HG02759 (cell line): ENCODE measurements at regions not wholly inside any gene's neighbourhood (a gene's known extent, or its start where the extent isn't known, plus 50 kb on each side); places are given as distances from the start of the nearest gene placed in this dataset.

ENCODE experiments used
- ATAC-seq: cut with Tn5 transposase; IDR thresholded peaks from one replicate; pipeline ENCODE4 v1.9.1; 2021; ENCODE audit warnings: mild to moderate bottlenecking, moderate library complexity; ENCODE audit not compliant: unreplicated experiment

- no peak for ATAC-seq
These were observed 207.0 kb upstream of the ZNF507 start for GRCh38 chr19:32138416-32138815.

GRCh38 chr19:32141840-32142511 is 203.4 kb upstream of the ZNF507 start:
- ATAC-seq: no peak

GRCh38 chr19:32146664-32147063 is 198.7 kb upstream of the ZNF507 start:
- ATAC-seq: no peak

GRCh38 chr19:32150605-32151004 is 194.8 kb upstream of the ZNF507 start:
- ATAC-seq: no peak

- ATAC-seq: no peak
These were observed 191.0 kb upstream of the ZNF507 start for GRCh38 chr19:32154418-32154817.

- ATAC-seq: no peak
These were observed 180.9 kb upstream of the ZNF507 start for GRCh38 chr19:32164384-32164992.

GRCh38 chr19:32165141-32165540 is 180.3 kb upstream of the ZNF507 start:
- ATAC-seq: no peak

GRCh38 chr19:32165750-32166149 is 179.7 kb upstream of the ZNF507 start:
- no peak for ATAC-seq

GRCh38 chr19:32166238-32166637 is 179.2 kb upstream of the ZNF507 start:
- no peak for ATAC-seq

GRCh38 chr19:32168111-32168510 is 177.3 kb upstream of the ZNF507 start:
- ATAC-seq: no peak

- ATAC-seq: no peak
These were observed 176.8 kb upstream of the ZNF507 start for GRCh38 chr19:32168606-32169005.

GRCh38 chr19:32171719-32172151 is 173.7 kb upstream of the ZNF507 start:
- no peak for ATAC-seq

GRCh38 chr19:32172566-32173160 is 172.7 kb upstream of the ZNF507 start:
- no peak for ATAC-seq

GRCh38 chr19:32173836-32174235 is 171.6 kb upstream of the ZNF507 start:
- no peak for ATAC-seq

- no peak for ATAC-seq
These were observed 170.9 kb upstream of the ZNF507 start for GRCh38 chr19:32174386-32175113.

- no peak for ATAC-seq
These were observed 168.8 kb upstream of the ZNF507 start for GRCh38 chr19:32176591-32176990.

- no peak for ATAC-seq
These were observed 167.7 kb upstream of the ZNF507 start for GRCh38 chr19:32177686-32178085.

GRCh38 chr19:32178401-32178800 is 167.0 kb upstream of the ZNF507 start:
- ATAC-seq: no peak

- ATAC-seq: no peak
These were observed 166.5 kb upstream of the ZNF507 start for GRCh38 chr19:32178956-32179355.

- no peak for ATAC-seq
These were observed 164.0 kb upstream of the ZNF507 start for GRCh38 chr19:32181216-32181920.
